Naive thymus-derived CD4-positive, alpha-beta T cell (primary cell): ENCODE measurements at regions not wholly inside any gene's neighbourhood (a gene's known extent, or its start where the extent isn't known, plus 50 kb on each side); places are given as distances from the start of the nearest gene placed in this dataset.

ENCODE experiments used
- ATAC-seq: fragments of 150-1000 bp; cut with Tn5 transposase; 2 replicates; pipeline ENCODE4 v1.10.0; 2021; ENCODE audit warnings: mild to moderate bottlenecking, moderate library complexity
- CTCF ChIA-PET: fragments of 350-600 bp; sonication (Branson Sonifier 250); formaldehyde crosslinking; loops from one replicate; lab custom pipeline; 2021; ENCODE audit warnings: antibody characterized with exemption; lab: Charles Lee
- POLR2A ChIA-PET: fragments of 350-600 bp; sonication (Branson Sonifier 250); formaldehyde crosslinking; loops from one replicate; lab custom pipeline; 2021; ENCODE audit warnings: antibody characterized with exemption, inconsistent platforms; lab: Charles Lee
- DNase-seq, 9 donors: peaks; one replicate each; pipeline versions ENCODE4 v3.0.0 to v3.0.0-alpha.2; 2020 to 2022; ENCODE audit warnings: mixed read lengths in 1 of 9
- H3K27ac ChIP-seq: one replicate; pipeline ENCODE4 v1.7.0; 2013; ENCODE audit warnings: mild to moderate bottlenecking, low read depth, low read length, moderate library complexity
- H3K27me3 ChIP-seq, 2 donors: one replicate each; pipeline ENCODE4 v1.7.0; 2013; ENCODE audit warnings: low read length in 2 of 2, mild to moderate bottlenecking in 2 of 2, moderate library complexity in 2 of 2; ENCODE audit not compliant: control insufficient read depth in 2 of 2, insufficient read depth in 2 of 2
- H3K36me3 ChIP-seq, 3 experiments: 1 replicate in 2 of 3; 2 replicates in 1 of 3; pipeline ENCODE4 v1.7.0; 2013; ENCODE audit warnings: low read length in 3 of 3, mild to moderate bottlenecking in 3 of 3, moderate library complexity in 1 of 3; ENCODE audit not compliant: insufficient read depth in 3 of 3, control insufficient read depth in 2 of 3
- H3K4me1 ChIP-seq, 2 donors: one replicate each; pipeline ENCODE4 v1.7.0; 2013; ENCODE audit warnings: low read length in 2 of 2, mild to moderate bottlenecking in 2 of 2, moderate library complexity in 1 of 2; ENCODE audit not compliant: control insufficient read depth in 2 of 2, insufficient read depth in 2 of 2
- H3K4me3 ChIP-seq: 2 replicates; pipeline ENCODE4 v1.7.0; 2013; ENCODE audit warnings: mild to moderate bottlenecking, low read length
- H3K9me3 ChIP-seq, 3 experiments: 1 replicate in 2 of 3; 2 replicates in 1 of 3; pipeline ENCODE4 v1.7.0; 2013; ENCODE audit warnings: low read length in 3 of 3; ENCODE audit not compliant: control insufficient read depth in 2 of 3
- H3K27ac Mint-ChIP-seq, 9 donors: one replicate each; pipeline ENCODE4 v1.8.0; 2020 to 2022; ENCODE audit warnings: mixed read lengths in 9 of 9, mild to moderate bottlenecking in 8 of 9, moderate library complexity in 5 of 9, inconsistent platforms in 2 of 9
- H3K27me3 Mint-ChIP-seq, 5 donors: one replicate each; pipeline ENCODE4 v1.8.0; 2021 to 2022; ENCODE audit warnings: mixed read lengths in 5 of 5, mild to moderate bottlenecking in 1 of 5
- H3K36me3 Mint-ChIP-seq, 5 donors: one replicate each; pipeline ENCODE4 v1.8.0; 2020 to 2022; ENCODE audit warnings: mixed read lengths in 5 of 5, mild to moderate bottlenecking in 3 of 5, inconsistent platforms in 1 of 5
- H3K4me1 Mint-ChIP-seq, 7 donors: one replicate each; pipeline ENCODE4 v1.8.0; 2020 to 2022; ENCODE audit warnings: mixed read lengths in 7 of 7, mild to moderate bottlenecking in 3 of 7, inconsistent platforms in 1 of 7
- H3K4me3 Mint-ChIP-seq, 10 donors: one replicate each; pipeline ENCODE4 v1.8.0; 2020 to 2022; ENCODE audit warnings: mild to moderate bottlenecking in 10 of 10, mixed read lengths in 10 of 10, moderate library complexity in 6 of 10, inconsistent platforms in 2 of 10
- H3K9me3 Mint-ChIP-seq, 11 donors: one replicate each; pipeline ENCODE4 v1.8.0; 2020 to 2022; ENCODE audit warnings: mixed read lengths in 11 of 11, mild to moderate bottlenecking in 4 of 11, inconsistent platforms in 1 of 11, moderate library complexity in 1 of 11
- intact Hi-C, 2 donors: fragments of 100-400 bp; cut with micrococcal nuclease; formaldehyde crosslinking; loops; one replicate each; pipeline ENCODE4 v1.15.1; 2023

- ATAC-seq (no peak), DNase-seq (no peak)
- no peak overlapping the region for H3K4me3 Mint-ChIP-seq
- peaks cover 0 to 5% (median 0%) of the 10 kb centered on the region in 11 donors for H3K9me3 Mint-ChIP-seq
- H3K27ac ChIP-seq, result no peak overlapping the region
- H3K4me3 ChIP-seq, result no peak overlapping the region
- POLR2A ChIA-PET, result no interaction called here
- CTCF ChIA-PET, result no interaction called here
- H3K36me3 ChIP-seq, result no peaks in the 10 kb centered on the region
- H3K9me3 ChIP-seq, result no peaks in the 10 kb centered on the region
- intact Hi-C loops, result no loop called here
- H3K27ac Mint-ChIP-seq, result no peak overlapping the region
- H3K4me1 ChIP-seq, result no peaks in the 10 kb centered on the region
- H3K36me3 Mint-ChIP-seq, result no peaks in the 10 kb centered on the region
- no peaks in the 10 kb centered on the region for H3K27me3 ChIP-seq
- peaks cover 0 to 1% (median 0%) of the 10 kb centered on the region in 7 donors for H3K4me1 Mint-ChIP-seq
- peaks cover 6 to 26% (median 15%) of the 10 kb centered on the region in 5 donors for H3K27me3 Mint-ChIP-seq
These were observed 219.2 kb upstream of the NR5A2 start for GRCh38 chr1:199808110-199808870.

GRCh38 chr1:199809311-199809710 lies 218.2 kb upstream of the NR5A2 start:
- ChIA-PET CTCF (no interaction called here), POLR2A (no interaction called here)
- Histone ChIP-seq H3K27ac (no peak overlapping the region), H3K36me3 (no peaks in the 10 kb centered on the region), H3K9me3 (no peaks in the 10 kb centered on the region), H3K4me1 (no peaks in the 10 kb centered on the region), H3K4me3 (no peak overlapping the region), H3K27me3 (no peaks in the 10 kb centered on the region)
- Mint-ChIP-seq H3K9me3 (peaks cover 0 to 5% (median 0%) of the 10 kb centered on the region in 11 donors), H3K36me3 (no peaks in the 10 kb centered on the region), H3K4me3 (no peak overlapping the region), H3K27ac (no peak overlapping the region), H3K27me3 (peaks cover 4 to 18% (median 17%) of the 10 kb centered on the region in 5 donors), H3K4me1 (peaks cover 0 to 1% (median 0%) of the 10 kb centered on the region in 7 donors)
- DNase-seq (no peak), ATAC-seq (no peak)
- intact Hi-C loops, result no loop called here

- no peaks in the 10 kb centered on the region for H3K9me3 ChIP-seq
- no peak overlapping the region for H3K27ac Mint-ChIP-seq
- no peaks in the 10 kb centered on the region for H3K4me1 ChIP-seq
- no peaks in the 10 kb centered on the region for H3K36me3 Mint-ChIP-seq
- peaks cover 4 to 24% (median 7%) of the 10 kb centered on the region in 5 donors for H3K27me3 Mint-ChIP-seq
- no peak overlapping the region for H3K4me3 Mint-ChIP-seq
- H3K27me3 ChIP-seq, result no peaks in the 10 kb centered on the region
- peaks cover 0 to 5% (median 2%) of the 10 kb centered on the region in 11 donors for H3K9me3 Mint-ChIP-seq
- H3K27ac ChIP-seq, result no peak overlapping the region
- H3K4me3 ChIP-seq, result no peak overlapping the region
- ChIA-PET CTCF (no interaction called here), POLR2A (no interaction called here)
- H3K4me1 Mint-ChIP-seq, result peaks cover 0 to 1% (median 0%) of the 10 kb centered on the region in 7 donors
- DNase-seq (no peak), ATAC-seq (no peak)
- no peaks in the 10 kb centered on the region for H3K36me3 ChIP-seq
- intact Hi-C loops, result no loop called here
These were observed 216.3 kb upstream of the NR5A2 start for GRCh38 chr1:199811163-199811562.

- no peaks in the 10 kb centered on the region for H3K9me3 ChIP-seq
- H3K27me3 Mint-ChIP-seq, result peaks cover 0 to 28% (median 4%) of the 10 kb centered on the region in 5 donors
- H3K9me3 Mint-ChIP-seq, result peaks cover 0 to 7% (median 2%) of the 10 kb centered on the region in 11 donors
- CTCF ChIA-PET, result interaction anchor here (0.7 kb wide), 1 partner anchor 30 kb away, joined by 3 read pairs; no protein-coding TSS in a partner anchor
- H3K27ac Mint-ChIP-seq, result no peak overlapping the region
- ATAC-seq, result no peak
- intact Hi-C loops, result no loop called here
- no peaks in the 10 kb centered on the region for H3K36me3 Mint-ChIP-seq
- H3K36me3 ChIP-seq, result no peaks in the 10 kb centered on the region
- H3K4me1 Mint-ChIP-seq, result peaks cover 0 to 1% (median 0%) of the 10 kb centered on the region in 7 donors
- no peak overlapping the region for H3K4me3 Mint-ChIP-seq
- H3K27ac ChIP-seq, result no peak overlapping the region
- POLR2A ChIA-PET, result interaction anchor here (0.7 kb wide), 1 partner anchor 32 kb away, joined by 3 read pairs; no protein-coding TSS in a partner anchor
- no peaks in the 10 kb centered on the region for H3K4me1 ChIP-seq
- no peak for DNase-seq
- no peaks in the 10 kb centered on the region for H3K27me3 ChIP-seq
- H3K4me3 ChIP-seq, result no peak overlapping the region
These were observed 214.3 kb upstream of the NR5A2 start for GRCh38 chr1:199813198-199813597.

DNA sequence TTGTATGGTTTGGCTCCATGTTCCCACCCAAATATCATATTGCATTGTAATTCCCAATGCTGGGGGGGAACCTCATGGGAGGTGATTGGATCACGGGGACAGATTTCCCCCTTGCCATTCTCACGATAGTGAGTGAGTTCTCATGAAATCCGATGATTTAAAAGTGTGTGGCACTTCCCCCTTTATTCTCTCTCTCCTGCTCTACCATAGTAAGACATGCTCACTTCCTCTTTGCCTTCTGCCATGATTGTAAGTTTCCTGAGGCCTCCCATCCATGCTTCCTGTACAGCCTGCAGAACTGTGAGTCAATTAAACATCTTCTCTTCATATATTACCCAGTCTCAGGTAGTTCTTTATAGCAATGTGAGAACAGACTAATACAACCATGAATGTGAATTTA lies 211.6 kb upstream of the NR5A2 start:
- Histone ChIP-seq H3K27ac (no peak overlapping the region), H3K27me3 (no peaks in the 10 kb centered on the region), H3K4me1 (no peaks in the 10 kb centered on the region), H3K9me3 (no peaks in the 10 kb centered on the region), H3K36me3 (no peaks in the 10 kb centered on the region), H3K4me3 (no peak overlapping the region)
- Mint-ChIP-seq H3K27me3 (peaks cover 0 to 33% (median 6%) of the 10 kb centered on the region in 5 donors), H3K36me3 (no peaks in the 10 kb centered on the region), H3K4me3 (no peak overlapping the region), H3K27ac (no peak overlapping the region), H3K4me1 (no peaks in the 10 kb centered on the region), H3K9me3 (peaks cover 0 to 7% (median 2%) of the 10 kb centered on the region in 11 donors)
- POLR2A ChIA-PET, result no interaction called here
- CTCF ChIA-PET, result no interaction called here
- DNase-seq, result no peak
- intact Hi-C loops, result no loop called here
- ATAC-seq, result no peak

DNA sequence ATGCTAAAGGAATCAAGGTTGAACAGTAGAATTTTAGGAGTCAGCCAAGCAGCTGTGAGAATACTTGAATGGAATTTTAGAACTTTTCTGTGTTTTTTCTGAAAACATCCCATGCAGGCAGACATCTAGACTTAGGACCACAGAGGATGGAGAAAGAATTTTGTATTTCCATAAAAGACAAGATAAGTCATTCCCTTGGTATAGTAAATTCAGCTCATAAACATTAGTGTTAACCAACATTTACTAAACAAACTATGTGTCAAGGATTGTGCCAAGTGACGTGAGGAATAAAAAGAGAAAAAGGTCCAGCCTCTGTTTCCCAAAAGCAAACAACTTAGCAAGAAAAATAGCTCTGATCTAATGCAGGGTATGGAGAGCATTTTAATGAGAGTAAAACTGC lies 210.2 kb upstream of the NR5A2 start:
- intact Hi-C loops, result no loop called here
- Histone ChIP-seq H3K27ac (no peak overlapping the region), H3K4me3 (no peak overlapping the region), H3K36me3 (no peaks in the 10 kb centered on the region), H3K27me3 (no peaks in the 10 kb centered on the region), H3K9me3 (no peaks in the 10 kb centered on the region), H3K4me1 (no peaks in the 10 kb centered on the region)
- Mint-ChIP-seq H3K4me1 (no peaks in the 10 kb centered on the region), H3K4me3 (no peak overlapping the region), H3K36me3 (no peaks in the 10 kb centered on the region), H3K9me3 (peaks cover 0 to 7% (median 3%) of the 10 kb centered on the region in 11 donors), H3K27me3 (peaks cover 0 to 37% (median 6%) of the 10 kb centered on the region in 5 donors), H3K27ac (peak overlapping the region in 1 of 9 donors; percentile 70)
- POLR2A ChIA-PET, result no interaction called here
- ATAC-seq (no peak), DNase-seq (no peak)
- CTCF ChIA-PET, result no interaction called here
